HG03342 (cell line): ENCODE measurements at regions not wholly inside any gene's neighbourhood (a gene's known extent, or its start where the extent isn't known, plus 50 kb on each side); places are given as distances from the start of the nearest gene placed in this dataset.
"Not testable (repeated sequence)": the region's sequence is repeated elsewhere in the genome, so short reads cannot be mapped to it uniquely, and the experiment has no call there.

Experiments used
- ATAC-seq: cut with Tn5 transposase; IDR thresholded peaks from one replicate; pipeline ENCODE4 v1.9.1; 2021; ENCODE audit warnings: mild to moderate bottlenecking, moderate library complexity; ENCODE audit not compliant: unreplicated experiment

DNA sequence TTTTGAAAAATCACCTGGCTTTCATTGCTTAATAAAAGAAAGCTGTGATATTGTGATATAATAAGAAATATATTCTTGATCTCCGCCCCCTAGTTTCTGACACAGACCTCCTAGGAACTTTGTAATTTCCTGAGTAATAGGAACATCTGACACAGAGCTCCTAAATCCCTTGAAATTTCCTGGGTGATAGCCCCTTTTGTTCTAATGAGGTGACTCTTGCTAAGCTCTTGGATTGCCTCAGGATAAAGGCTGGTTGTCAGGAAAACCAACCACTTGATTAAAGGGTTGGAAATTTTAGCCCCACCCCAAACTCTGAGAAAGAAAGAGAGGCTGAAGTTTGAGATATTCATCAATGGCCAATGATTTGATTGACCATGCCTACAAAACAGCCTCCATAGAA, 326.4 kb upstream of the KIF2B start:
- ATAC-seq = no peak

GRCh38 chr17:53492532-53492931, 330.2 kb upstream of the KIF2B start:
- ATAC-seq = no peak

DNA sequence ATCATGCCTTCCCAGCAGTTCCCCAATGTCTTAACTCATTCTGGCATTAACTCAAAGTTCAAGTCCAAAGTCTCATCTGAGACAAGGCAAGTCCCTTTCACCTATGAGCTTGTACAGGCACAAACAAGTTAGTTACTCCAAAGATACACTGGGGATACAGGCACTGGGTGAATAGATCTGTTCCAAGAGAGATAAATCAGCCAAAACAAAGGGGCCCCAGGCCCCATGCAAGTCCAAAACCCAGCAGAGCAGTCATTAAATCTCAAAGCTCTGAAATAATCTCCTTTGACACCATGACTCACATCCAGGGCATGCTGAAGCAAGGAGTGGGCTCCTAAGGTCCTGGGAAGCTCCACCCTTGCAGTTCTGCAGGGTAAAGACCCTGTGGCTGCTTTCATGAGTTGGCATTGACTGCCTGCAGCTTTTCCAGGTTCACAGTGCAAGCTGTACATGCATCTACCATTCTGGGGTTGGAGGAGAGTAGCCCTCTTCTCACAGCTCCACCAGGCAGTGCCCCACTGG, 332.2 kb upstream of the KIF2B start:
- ATAC-seq = no peak

GRCh38 chr17:53483704-53484103, 339.0 kb upstream of the KIF2B start:
- no peak for ATAC-seq

DNA sequence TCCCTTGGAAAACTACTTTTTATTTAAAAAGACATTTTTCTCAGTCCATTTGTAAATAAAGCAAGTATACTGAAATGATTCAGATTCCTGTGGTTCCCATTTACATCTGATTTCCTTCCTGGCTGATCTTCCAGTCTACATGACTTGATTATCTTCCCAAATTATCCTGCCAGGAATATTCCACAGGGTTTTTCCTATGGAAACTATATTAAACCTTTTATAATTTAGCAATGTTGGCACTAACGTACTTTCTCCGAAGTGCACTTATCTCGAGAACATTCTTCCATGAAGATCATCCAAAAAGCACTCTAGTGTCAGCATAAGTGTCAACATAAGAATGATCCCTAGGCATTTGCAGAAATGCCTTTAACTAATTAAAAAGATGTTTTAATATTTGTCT, 347.7 kb upstream of the KIF2B start:
- no peak for ATAC-seq

GRCh38 chr17:53472586-53472985, 350.1 kb upstream of the KIF2B start:
- ATAC-seq = no peak

- no peak for ATAC-seq
These were observed 351.2 kb upstream of the KIF2B start for GRCh38 chr17:53471514-53471913.

DNA sequence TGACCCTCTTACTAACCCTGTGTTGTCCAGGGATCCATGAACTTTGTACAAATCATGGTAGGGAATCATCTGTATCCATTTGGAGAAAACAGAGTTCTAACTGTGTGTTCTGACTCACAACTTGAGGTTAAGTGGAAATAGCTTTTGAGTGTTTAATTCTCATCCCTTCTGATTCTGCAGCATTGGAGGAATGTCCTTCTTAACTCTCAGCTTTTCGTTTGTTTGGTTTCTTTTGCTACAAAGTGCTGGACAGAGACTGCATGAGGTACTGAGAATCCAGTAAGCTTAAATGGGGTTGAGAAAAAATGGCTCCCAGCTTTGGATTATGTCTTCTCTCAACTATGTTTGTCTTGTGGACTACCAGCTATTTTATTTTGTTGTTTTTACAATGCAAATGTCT, 352.1 kb upstream of the KIF2B start:
- no peak for ATAC-seq

DNA sequence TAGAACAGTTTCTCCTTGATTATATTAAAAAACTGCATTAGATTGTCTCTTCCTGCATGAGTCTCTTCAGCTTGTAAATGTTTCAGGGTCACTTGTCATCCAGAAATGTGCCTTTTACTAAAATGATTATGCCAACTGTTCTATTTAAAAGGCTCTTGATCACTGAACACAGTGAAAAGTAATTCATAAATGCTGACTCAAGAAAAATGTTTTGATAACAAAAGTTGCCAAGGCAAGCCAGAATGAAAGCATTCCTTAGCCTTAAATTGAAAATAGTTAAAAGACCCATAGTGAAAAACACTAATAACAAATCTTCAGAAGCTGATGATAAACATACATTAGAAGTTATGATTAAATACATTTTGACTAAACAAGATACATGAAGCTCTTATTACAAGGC, 356.0 kb upstream of the KIF2B start:
- ATAC-seq = no peak

DNA sequence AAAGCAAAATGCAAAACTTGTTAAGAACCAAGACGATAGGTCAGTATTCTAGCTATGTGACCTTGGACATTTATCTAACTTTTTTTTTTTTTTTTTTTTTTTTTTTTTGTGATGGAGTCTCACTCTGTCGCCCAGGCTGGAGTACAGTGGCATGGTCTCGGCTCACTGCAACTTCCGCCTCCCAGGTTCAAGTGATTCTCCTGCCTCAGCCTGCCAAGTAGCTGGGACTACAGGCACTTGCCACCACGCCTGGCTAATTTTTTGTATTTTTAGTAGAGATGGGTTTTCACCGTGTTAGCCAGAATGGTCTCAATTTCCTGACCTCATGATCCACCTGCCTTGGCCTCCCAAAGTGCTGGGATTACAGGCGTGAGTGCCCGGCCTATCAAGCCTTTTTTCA, 358.3 kb upstream of the KIF2B start:
- ATAC-seq = not testable (repeated sequence)

DNA sequence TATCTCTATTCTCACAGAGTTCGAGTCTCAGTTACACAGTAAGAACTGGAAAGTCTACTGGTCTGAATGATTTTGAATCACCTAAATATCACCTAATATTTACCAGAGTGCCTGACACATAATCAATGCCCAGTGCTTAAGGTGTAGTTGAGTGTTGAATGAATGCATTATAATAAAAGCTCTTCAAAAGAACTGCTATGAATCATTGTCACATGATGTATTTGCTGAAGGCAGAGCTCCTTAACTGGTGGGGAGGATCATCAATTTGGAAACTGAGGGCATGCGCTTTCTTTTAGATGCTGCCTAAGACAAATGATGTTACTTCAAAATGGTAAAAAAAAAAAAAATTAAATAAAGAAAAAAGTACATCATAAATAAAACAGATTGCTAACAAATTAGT, 359.4 kb upstream of the KIF2B start:
- no peak for ATAC-seq

DNA sequence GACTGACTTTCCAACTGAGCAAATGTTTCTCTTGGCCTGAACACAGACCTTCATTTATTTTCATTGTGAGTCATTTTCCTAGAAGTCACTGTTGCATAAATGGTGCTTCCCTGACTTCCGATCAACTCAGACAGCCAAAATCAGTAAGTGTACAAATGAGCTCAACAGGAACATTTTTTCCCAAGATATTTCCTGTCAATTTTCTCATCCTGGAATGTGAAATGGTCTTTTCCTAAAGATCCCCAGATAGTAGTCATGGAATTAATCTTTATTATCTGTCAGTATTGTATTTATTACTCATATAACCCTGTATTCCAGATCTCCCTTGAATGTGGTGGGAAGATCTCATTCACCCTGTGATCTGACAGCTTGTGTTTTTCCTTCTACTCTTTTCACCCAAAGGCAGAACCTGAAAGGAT, 360.3 kb upstream of the KIF2B start:
- no peak for ATAC-seq

DNA sequence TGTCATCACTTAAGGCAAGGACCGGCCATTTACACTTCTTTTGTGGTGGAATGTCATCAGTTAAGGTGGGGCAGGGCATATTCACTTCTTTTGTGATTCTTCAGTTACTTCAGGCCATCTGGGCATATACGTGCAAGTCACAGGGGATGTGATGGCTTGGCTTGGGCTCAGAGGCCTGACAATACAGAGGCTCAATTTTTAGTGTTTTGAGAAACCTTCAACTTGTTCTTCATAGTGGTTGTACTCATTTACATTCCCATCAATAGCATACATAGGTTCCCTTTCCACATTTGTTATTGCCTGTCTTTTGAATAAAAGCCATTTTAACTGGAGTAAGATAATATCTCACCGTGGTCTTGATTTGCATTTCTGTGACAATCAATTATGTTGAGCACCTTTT, 366.8 kb upstream of the KIF2B start:
- not testable (repeated sequence) for ATAC-seq

GRCh38 chr17:53454337-53454736, 368.4 kb upstream of the KIF2B start:
- no peak for ATAC-seq

DNA sequence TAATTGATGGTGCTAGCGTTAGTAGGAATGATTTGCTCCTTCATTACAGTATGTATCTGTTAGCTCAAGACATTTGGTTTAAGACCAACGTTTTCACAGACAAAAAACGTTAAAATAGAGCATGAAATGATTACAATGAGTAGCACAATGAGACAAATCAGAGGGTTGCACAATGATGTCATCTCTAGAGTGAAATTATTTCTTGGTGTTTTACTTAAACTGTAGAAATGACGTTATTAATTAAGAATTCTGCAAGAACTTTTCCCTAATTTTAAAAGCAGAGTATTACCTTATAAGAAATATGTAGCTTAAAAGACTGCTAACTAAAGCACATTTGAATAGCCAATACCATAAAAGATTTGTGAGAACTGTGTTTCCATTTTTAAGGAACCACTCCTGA, 373.4 kb upstream of the KIF2B start:
- ATAC-seq = no peak

GRCh38 chr17:53428913-53429312, 393.8 kb upstream of the KIF2B start:
- no peak for ATAC-seq

DNA sequence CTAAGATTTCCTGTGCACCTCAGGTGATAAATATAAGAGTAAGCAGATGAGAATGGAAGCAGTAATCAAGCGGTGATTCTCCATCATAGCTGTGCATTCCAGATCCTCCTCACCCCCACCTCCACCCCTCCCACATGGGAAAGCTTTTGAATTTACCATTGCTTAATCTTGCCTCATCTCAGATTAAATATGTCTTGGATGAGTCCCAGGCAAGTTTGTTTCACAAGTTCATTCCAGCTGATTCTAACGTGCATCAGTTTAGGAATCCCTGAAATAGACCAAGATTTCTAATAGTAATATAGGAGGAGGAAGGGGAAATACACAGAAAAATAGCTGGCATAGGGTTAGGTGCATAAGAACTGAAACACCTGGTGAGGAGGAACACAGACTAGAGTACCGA, 396.2 kb upstream of the KIF2B start:
- no peak for ATAC-seq

DNA sequence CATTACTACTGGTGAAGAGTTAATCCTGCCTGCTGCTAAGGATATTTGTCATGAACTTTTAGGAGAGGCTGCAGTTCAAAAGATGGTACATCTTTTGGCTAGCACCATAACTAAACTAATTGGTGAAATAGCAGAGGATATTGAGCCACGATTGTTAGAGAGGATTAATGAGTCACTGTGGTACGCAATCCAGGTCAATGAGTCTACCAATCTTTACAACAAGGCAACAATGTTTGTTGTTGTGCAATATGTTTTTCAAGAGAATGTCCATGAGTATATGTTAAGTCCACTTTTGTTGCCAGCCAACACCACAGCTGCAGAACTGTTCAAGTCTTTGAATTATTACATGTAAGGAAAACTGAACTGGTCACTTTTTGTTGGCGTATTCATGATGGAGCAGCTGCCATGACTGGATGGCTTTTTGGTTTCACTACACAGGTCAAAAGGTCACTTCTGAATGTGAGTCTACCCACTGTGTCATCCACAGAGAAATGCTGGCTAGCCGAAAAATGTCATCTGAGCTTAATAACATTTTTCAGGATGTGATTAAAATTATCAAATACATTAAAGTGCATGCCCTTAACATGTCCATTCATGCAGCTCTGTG, 402.6 kb upstream of the KIF2B start:
- no peak for ATAC-seq

DNA sequence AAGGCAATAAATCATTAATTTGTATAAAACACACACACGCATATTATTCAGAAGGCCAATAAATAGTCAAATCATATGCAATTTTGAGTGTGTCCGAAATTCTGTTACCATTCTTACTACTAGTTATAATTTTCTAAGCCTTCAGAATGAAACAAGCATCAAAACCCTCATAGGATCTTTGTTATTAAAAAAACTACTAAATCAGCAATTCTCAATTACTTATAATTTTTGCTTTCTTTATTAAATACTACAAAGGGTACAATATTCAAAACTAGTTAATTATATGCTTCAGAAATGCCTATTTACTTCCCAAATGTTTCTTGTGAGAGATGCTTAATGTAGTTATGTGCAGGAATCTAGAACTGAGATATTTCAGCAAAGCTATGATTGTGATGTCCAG, 413.1 kb upstream of the KIF2B start:
- no peak for ATAC-seq

- ATAC-seq = no peak
These were observed 415.8 kb upstream of the KIF2B start for GRCh38 chr17:53406907-53407306.

GRCh38 chr17:53391197-53391596, 431.5 kb upstream of the KIF2B start:
- ATAC-seq = no peak

DNA sequence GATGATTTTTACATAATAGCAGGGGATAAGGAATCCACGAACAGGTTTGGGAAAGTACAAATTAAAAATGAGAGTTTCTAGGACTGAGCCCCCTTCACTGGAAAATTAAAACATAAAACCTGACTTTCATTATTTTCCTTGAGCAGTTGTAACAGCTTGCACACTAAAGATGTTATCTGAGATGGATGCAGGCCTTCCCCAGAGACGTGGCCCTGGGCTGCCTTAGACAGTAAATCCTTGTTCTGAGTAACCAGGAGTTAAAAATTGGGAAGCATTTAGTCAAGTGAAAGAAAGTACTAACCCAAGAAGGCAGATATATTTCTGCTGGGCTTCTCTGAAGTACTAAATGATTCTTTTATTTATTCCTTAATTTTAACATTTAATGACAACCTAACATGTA, 432.2 kb upstream of the KIF2B start:
- no peak for ATAC-seq

DNA sequence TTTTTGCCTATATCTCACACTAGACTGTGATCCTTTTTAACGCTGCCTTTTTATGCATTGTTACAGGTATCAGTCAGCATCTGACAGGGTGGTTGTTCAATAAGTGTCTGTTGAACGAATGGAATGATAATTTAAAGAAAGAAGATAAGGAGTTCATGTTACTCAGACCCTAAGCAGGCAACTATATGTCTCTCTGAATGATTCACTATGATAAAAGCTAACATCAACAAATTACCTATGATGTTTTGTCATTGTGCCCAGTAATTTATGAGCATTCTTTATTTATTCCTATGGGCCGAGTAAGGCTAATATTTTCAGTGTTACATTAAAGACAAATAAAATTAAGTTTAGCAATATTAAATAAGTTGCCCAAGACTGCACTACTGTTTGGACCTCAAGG, 435.0 kb upstream of the KIF2B start:
- no peak for ATAC-seq
